ENCODE measurements at regions not wholly inside any gene's neighbourhood (a gene's known extent, or its start where the extent isn't known, plus 50 kb on each side); places are given as distances from the start of the nearest gene placed in this dataset.

- ATAC-seq: no peak
Observed at GRCh38 chr2:61721382-61721781, 132.5 kb downstream of the FAM161A start.

- ATAC-seq: no peak
Observed at GRCh38 chr2:61720911-61721310, 132.9 kb downstream of the FAM161A start.

DNA sequence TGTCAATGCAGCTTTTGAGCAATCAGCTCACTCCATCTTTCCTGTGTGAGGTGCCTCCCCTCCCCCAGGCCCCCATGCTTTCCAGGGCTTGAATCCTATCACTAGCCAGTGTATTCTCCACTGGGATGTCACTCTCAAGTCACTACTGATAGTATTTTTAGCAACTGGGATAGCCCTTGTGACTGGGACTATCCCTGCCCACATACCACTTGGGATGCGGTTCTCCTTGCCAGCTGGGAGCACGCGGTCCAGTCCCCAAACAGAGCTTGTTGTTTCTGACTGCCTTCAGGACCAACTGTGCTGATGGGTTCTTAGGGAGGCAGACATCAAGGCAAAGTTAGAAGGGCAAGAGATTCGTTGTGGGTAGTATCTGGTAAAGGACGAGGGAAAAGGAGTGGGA is 134.9 kb downstream of the FAM161A start:
- ATAC-seq: no peak

DNA sequence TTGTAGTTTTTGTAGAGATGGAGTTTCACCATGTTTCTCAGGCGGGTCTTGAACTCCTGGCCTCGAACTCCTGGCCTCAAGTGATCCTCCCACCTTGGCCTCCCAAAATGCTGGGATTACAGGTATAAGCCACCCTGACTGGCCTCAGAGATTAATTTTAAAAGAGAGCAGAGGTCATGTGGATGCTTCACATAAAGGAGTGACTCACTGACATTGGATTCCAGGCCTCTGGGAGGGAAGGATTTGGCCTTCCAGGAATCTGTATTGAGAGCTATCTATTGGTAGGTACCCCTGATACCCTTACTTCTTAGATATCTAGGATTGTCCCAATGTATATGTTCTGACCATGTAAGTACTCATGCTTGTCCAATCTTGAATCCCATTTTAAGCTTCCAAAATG is 138.4 kb downstream of the FAM161A start:
- ATAC-seq: no peak

GRCh38 chr2:61714210-61714609 is 139.7 kb downstream of the FAM161A start:
- no peak for ATAC-seq

DNA sequence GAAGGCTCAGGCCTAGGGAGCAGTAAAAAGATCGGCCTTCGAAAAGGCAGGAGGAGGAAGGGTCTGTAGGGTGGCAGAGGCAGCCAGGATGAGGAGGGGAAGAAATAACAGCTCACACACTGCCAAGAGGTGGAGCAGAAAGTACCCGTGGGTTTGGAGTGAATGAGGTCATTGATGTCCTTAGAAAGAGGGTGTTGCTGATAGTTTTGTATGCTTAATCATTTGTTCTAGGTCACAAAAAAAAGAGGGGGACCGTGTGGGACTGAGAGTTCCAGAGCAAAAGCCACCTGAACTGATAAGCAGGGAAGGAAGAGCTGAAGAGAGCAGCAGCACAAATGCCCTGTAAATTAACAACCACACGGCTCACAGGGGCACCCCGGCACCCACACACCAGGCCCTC is 140.4 kb downstream of the FAM161A start:
- ATAC-seq: no peak

GRCh38 chr2:61712060-61712459 is 141.8 kb downstream of the FAM161A start:
- no peak for ATAC-seq

DNA sequence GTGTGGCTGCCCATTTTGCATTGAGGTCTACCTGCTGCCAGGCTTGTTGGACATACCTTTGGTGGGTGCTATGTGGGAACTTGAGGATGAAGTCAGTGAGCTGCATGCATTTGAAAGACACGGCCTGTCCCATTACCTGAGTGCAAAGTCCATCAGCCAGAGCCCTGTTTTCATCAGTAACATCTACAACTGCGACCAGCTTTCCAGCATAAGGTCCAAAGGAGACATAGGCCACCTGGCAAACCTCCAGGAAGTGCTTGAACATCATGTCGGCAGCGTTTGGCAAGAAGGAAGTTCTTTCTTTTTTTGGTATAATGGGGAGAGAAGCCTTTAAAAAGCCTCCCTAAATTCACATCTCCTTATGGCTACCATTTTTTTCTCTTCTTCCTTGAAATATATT is 143.1 kb downstream of the FAM161A start:
- no peak for ATAC-seq

DNA sequence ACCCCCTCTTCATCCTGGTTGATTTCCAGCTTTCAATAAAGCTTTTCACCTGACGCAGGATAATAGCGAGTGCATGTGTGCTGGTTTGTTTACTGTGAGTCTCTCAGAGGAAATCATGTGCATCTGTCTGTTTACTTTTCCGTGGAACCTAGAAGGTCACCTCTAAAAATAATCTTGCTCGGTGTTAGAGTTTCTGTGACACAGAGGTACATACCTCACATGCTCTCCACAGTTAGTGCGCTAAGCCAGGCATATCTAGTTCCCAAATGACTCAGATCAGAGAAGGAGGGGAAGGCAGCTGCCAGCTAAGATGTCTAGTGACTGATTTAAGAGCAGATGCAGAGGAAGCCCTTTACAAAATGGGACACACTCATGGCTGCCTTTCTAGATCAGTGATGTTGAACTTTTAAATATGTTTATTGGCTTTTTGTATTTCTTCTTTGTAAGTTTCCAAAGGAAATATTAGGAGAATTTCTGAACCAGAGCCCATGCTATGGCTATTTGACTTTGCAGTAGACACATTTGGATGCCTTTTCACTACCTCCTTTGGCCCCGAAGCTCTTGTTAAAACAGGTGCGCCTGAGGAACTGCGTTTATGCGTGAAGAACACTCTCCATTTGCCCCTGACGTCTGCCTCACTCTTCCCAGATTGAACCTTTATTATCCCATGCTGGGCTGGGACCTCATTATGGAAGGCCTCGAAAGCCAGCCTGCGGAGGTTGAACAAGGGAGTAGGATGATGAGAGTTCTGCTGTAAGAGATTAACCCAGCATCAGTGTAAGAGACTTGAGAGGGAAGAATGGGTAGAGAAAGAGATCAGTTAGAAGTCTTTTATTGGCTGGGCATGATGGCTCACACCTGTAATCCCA is 145.6 kb downstream of the FAM161A start:
- peak; percentile 84 for ATAC-seq

DNA sequence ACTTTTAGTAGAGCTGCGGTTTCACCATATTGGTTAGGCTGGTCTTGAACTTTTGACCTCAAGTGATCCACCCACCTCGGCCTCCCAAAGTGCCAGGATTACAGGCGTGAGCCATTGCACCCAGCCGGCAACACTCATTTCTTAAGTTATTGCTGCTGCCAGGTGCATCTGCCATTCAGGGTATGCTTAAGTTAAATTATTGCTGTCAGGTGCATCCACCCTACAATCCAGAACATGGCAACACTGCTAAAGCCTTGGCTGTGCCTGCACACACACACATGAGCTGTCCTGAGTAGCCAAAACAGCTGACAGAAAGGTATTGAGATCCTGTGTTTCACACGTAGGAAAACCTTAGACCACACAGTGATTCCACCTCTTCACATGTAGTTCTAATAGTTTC is 148.2 kb downstream of the FAM161A start:
- no peak for ATAC-seq

GRCh38 chr2:61704364-61704763 is 149.5 kb downstream of the FAM161A start:
- no peak for ATAC-seq

- no peak for ATAC-seq
Observed at GRCh38 chr2:61702088-61702467, 151.8 kb downstream of the FAM161A start.

DNA sequence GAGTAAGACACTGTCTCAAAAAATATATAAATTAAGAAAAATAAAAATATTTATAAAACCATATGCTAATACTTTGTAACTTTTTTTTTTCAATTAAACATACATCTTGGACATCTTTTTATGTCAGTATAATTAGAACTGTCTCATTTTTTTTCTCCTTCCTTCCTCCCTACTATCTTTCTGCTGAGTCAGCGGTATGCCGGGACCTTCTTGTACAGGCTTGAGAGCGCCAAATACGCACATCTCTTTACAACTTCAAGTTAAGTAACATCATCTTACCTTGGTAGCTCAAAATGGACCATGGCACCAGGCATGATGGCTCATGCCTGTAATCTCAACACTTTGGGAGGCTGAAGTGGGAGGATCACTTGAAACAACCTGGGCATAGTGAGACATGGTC is 153.4 kb downstream of the FAM161A start:
- ATAC-seq: no peak

DNA sequence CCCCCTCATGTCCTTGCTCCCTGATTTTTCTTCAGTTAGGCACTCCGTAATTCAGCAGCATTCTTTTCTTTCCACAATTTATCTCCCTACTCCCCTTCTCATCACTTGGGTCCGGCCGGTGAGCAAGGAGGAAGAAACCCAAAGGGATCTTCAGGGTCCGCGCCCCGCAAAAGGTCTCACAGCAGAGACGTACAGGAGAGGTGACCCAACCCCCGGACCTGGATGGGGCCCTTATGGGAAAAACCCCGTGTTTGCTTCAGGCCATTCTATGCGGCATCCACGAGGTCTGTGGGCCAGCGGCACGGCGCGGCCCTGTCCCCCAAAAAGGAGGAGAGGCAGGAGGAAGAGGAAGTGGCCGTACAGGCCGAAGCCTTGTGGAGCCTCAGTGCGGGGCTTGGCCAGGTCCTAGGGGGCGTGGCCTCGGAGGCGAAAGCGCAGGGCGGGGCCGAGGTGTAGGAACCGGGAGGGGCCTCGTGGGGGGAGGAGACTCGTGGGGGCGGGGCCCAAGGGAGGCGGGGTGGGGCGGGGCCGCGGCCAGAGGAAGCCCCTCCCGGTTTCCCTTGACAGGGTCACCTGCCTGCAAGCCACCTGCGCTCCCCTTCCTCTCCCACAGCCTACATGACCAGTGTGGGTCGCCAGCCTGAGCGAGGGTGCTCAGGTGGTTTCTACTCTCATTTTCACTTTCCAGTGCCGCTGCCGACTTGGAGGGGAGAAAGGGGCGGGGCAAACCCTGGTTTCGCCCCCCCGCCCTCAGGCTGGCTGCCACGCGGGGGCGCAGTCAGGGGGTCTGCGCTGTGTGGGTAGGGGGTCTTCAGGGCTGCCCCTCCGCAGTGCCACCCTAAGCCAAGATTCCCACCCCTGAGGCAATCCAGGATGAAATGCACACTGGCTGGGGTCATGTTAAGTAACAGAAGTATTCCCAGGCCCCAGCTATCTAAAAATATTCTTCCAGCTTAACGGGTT is 156.4 kb upstream of the XPO1 start:
- ATAC-seq: peak; percentile 100

DNA sequence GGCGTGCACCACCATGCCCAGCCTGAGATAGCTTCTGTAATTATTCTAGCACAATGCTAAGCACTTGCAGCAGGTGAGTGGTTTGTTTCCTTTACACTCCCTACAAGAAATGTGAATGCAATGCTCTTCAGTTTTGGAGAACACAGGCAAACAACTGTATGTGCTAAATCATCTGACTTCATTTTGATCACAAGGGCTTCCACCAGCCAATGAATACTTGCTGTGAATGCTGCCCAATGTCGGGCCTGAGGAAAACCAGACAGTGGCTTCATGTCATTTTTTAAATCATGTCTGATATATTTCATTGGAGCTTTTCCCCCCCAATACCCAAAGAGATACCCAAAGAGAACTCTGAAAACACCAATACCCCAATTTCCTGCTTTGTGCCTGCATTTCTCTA is 155.6 kb upstream of the XPO1 start:
- no peak for ATAC-seq

- ATAC-seq: no peak
Observed at GRCh38 chr2:61690078-61690596, 152.0 kb upstream of the XPO1 start.

- no peak for ATAC-seq
Observed at GRCh38 chr2:61689568-61689967, 151.4 kb upstream of the XPO1 start.

DNA sequence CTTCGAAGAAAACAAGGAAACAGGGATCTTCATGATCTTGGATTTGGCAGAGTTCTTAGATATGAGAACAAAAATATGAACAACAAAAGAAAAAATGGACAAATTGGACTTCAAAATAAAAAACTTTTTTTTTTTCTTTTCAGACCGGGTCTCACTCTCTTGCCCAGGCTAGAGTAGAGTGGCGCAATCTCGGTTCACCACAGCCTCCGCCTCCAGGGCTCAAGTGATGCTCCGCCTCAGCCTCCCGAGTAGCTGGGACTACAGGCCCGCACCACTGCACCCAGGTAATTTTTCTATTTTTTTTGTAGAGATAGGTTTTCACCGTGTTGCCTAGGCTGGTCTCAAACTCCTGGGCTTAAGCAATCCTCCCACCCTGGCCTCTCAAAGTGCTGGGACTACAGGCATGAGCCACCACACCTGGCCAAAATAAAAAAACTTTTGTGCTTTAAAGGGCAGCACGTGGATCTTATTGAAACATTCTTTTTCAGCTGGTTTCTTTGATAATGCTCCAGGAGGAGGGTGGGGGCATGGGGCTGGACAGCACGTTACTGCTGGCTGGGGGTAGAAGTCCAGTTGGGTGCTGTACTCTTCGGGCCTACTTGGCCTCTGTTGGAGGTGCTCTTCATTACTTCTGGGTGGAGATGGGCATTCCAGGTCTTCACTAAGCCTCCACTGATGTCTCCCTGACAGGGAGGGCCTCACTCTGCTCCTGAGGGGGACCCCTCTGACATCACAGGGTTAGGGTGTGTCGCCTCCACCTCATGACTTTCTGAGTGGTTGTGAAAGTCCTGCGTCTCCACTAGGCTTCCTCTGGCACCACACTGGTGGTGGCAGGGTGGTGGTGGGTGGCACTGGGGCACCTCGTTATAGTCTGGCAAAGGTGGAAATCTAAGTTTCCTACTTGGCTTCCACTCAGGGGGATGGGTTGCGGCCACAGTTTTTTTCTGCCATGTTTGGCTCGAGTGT is 150.5 kb upstream of the XPO1 start:
- ATAC-seq: no peak

- no peak for ATAC-seq
Observed at GRCh38 chr2:61679096-61679495, 140.9 kb upstream of the XPO1 start.

DNA sequence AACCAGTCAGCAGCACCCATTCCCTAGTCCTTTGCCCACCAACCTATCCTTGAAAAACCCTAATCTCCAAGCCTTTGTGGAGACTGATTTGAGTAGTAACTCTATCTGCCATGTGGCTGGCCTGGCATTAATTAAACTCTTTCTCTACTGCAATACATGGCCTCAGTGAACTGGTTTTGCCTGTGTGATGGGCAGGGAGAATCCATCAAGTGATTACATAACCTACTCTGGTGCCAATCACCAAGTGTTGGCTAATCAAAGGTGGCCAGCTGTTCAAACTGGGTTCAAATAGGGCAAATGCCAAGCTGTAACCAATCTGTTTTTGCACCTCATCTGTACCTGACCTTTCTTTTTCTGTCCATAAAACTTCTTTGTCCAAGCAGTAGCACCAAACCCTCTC is 139.8 kb upstream of the XPO1 start:
- ATAC-seq: peak; percentile 67

DNA sequence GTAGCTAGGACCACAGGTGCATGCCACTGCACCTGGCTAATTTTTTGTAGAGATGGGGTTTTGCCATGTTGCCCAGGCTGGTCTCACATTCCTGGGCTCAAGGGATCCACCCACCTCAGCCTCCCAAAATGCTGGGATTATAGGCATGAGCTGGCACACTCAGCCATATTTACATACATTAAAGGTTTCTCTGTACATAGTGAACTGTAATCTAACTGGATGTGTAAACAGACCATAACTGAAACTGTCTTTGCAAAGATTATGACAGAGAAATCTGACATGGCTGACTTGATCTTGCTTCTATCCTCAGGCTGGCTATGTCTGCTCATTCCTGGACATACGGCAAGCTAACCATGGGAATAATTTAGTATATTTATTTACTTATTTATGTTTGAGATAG is 139.2 kb upstream of the XPO1 start:
- no peak for ATAC-seq

- no peak for ATAC-seq
Observed at GRCh38 chr2:61675204-61675603, 137.0 kb upstream of the XPO1 start.

Measured in esophagus mucosa (tissue), 1 donor.